Right cardiac atrium (tissue), 5 donors: ENCODE measurements at regions not wholly inside any gene's neighbourhood (a gene's known extent, or its start where the extent isn't known, plus 50 kb on each side); places are given as distances from the start of the nearest gene placed in this dataset.

Source experiments
- ATAC-seq, 2 donors: fragments of 200-7000 bp; cut with Tn5 transposase; one replicate each; pipeline versions ENCODE4 v1.8.0 to v1.9.1; 2020; ENCODE audit warnings: moderate library complexity in 2 of 2, mild to moderate bottlenecking in 1 of 2
- DNase-seq, 3 donors: peaks; one replicate each; pipeline ENCODE4 v3.0.0-alpha.2; 2020
- H3K27ac ChIP-seq: one replicate; pipeline ENCODE4 v1.5.1; 2013; ENCODE audit warnings: mild to moderate bottlenecking, low read length, control low read depth, moderate library complexity
- H3K27me3 ChIP-seq: one replicate; pipeline ENCODE4 v1.6.1; 2013; ENCODE audit not compliant: control insufficient read depth, insufficient read depth
- H3K4me1 ChIP-seq: one replicate; pipeline ENCODE4 v1.6.1; 2013; ENCODE audit warnings: low read length; ENCODE audit not compliant: control insufficient read depth, insufficient read depth
- H3K4me3 ChIP-seq: one replicate; pipeline ENCODE4 v1.5.1; 2013; ENCODE audit warnings: low read length, control low read depth
- H3K9me3 ChIP-seq: one replicate; pipeline ENCODE4 v1.6.1; 2013; ENCODE audit warnings: low read length; ENCODE audit not compliant: control insufficient read depth
- WGBS: extraction: QIAGEN DNeasy Blood & Tissue Kit; methylation state at CpG from one replicate; pipeline ENCODE4 v1.1.7; 2013; 5-methylcytosine and 5-hydroxymethylcytosine counted together
- intact Hi-C, 4 donors: fragments of 100-400 bp; cut with DNase I; formaldehyde crosslinking; loops; one replicate each; pipeline versions ENCODE4 v1.11.0 to v1.14.0; 2022 to 2023
- donor health status: healthy with polysubstance abuse.
- donor health status: DM: no; HTN: yes; CAD: no.
- donor health status: DM: no; HTN: no; CAD: no.
- donor health status: DM: no; HTN: yes; CAD: no; lungs with severe emphysema.
- donor health status: DM: yes; HTN: yes; CAD: no.

- H3K27me3 ChIP-seq = no peaks in the 10 kb centered on the region
- H3K27ac ChIP-seq = no peak overlapping the region
- no peaks in the 10 kb centered on the region for H3K9me3 ChIP-seq
- intact Hi-C loops = loop anchor here in 1 of 4 donors (10.0 kb wide), 1 partner anchor 628 kb away; no protein-coding TSS in a partner anchor
- H3K4me1 ChIP-seq = no peaks in the 10 kb centered on the region
- WGBS = 97% methylated on average over 1 of the region's 1 CpG
- ATAC-seq (no peak), DNase-seq (no peak)
- no peak overlapping the region for H3K4me3 ChIP-seq
These were observed 169.2 kb upstream of the LYSMD4 start for GRCh38 chr15:99902248-99902928.

GRCh38 chr15:99895956-99896311, 162.7 kb upstream of the LYSMD4 start:
- no peaks in the 10 kb centered on the region for H3K27me3 ChIP-seq
- ATAC-seq (no peak), DNase-seq (no peak)
- no peak overlapping the region for H3K27ac ChIP-seq
- WGBS = 93% methylated on average over 4 of the region's 4 CpGs
- H3K9me3 ChIP-seq = no peaks in the 10 kb centered on the region
- intact Hi-C loops = no loop called here
- no peak overlapping the region for H3K4me3 ChIP-seq
- no peaks in the 10 kb centered on the region for H3K4me1 ChIP-seq

GRCh38 chr15:99895189-99895955, 162.1 kb upstream of the LYSMD4 start:
- WGBS = 92% methylated on average over 4 of the region's 4 CpGs
- ATAC-seq (no peak), DNase-seq (no peak)
- no peak overlapping the region for H3K4me3 ChIP-seq
- intact Hi-C loops = no loop called here
- no peak overlapping the region for H3K27ac ChIP-seq
- H3K4me1 ChIP-seq = no peaks in the 10 kb centered on the region
- no peaks in the 10 kb centered on the region for H3K9me3 ChIP-seq
- H3K27me3 ChIP-seq = no peaks in the 10 kb centered on the region

GRCh38 chr15:99878835-99879234, 145.6 kb upstream of the LYSMD4 start:
- DNase-seq (no peak), ATAC-seq (no peak)
- no peak overlapping the region for H3K27ac ChIP-seq
- intact Hi-C loops = no loop called here
- H3K4me1 ChIP-seq = no peaks in the 10 kb centered on the region
- no peaks in the 10 kb centered on the region for H3K9me3 ChIP-seq
- whole genome bisulfite sequencing = 93% methylated on average over 3 of the region's 3 CpGs
- H3K4me3 ChIP-seq = no peak overlapping the region
- H3K27me3 ChIP-seq = no peaks in the 10 kb centered on the region

GRCh38 chr15:99873451-99873850, 140.2 kb upstream of the LYSMD4 start:
- Histone ChIP-seq H3K27me3 (no peaks in the 10 kb centered on the region), H3K4me1 (no peaks in the 10 kb centered on the region), H3K27ac (no peak overlapping the region), H3K4me3 (no peak overlapping the region), H3K9me3 (no peaks in the 10 kb centered on the region)
- 80% methylated on average over 2 of the region's 2 CpGs for WGBS
- no peak for DNase-seq
- ATAC-seq = no peak
- intact Hi-C loops = no loop called here

GRCh38 chr15:99863550-99864198, 130.4 kb upstream of the LYSMD4 start:
- 87% methylated on average over 3 of the region's 3 CpGs for WGBS
- H3K4me3 ChIP-seq = no peak overlapping the region
- no peak overlapping the region for H3K27ac ChIP-seq
- H3K4me1 ChIP-seq = no peaks in the 10 kb centered on the region
- intact Hi-C loops = no loop called here
- DNase-seq (no peak), ATAC-seq (no peak)
- H3K9me3 ChIP-seq = no peaks in the 10 kb centered on the region
- no peaks in the 10 kb centered on the region for H3K27me3 ChIP-seq

- DNase-seq (no peak), ATAC-seq (no peak)
- Histone ChIP-seq H3K27me3 (no peaks in the 10 kb centered on the region), H3K27ac (no peak overlapping the region), H3K4me1 (no peaks in the 10 kb centered on the region), H3K4me3 (no peak overlapping the region), H3K9me3 (no peaks in the 10 kb centered on the region)
- 76% methylated on average over 1 of the region's 1 CpG for WGBS
- intact Hi-C loops = no loop called here
These were observed 124.6 kb upstream of the LYSMD4 start for GRCh38 chr15:99857836-99858235.

GRCh38 chr15:99850517-99850916, 117.3 kb upstream of the LYSMD4 start:
- 100% methylated on average over 1 of the region's 1 CpG for WGBS
- Histone ChIP-seq H3K4me3 (no peak overlapping the region), H3K27ac (no peak overlapping the region), H3K27me3 (no peaks in the 10 kb centered on the region), H3K4me1 (peaks cover 1% of the 10 kb centered on the region), H3K9me3 (no peaks in the 10 kb centered on the region)
- ATAC-seq = no peak
- intact Hi-C loops = no loop called here
- no peak for DNase-seq

GRCh38 chr15:99845009-99845408, 111.8 kb upstream of the LYSMD4 start:
- no peaks in the 10 kb centered on the region for H3K9me3 ChIP-seq
- ATAC-seq = no peak
- no peaks in the 10 kb centered on the region for H3K27me3 ChIP-seq
- 78% methylated on average over 3 of the region's 3 CpGs for WGBS
- no peak for DNase-seq
- H3K4me3 ChIP-seq = no peak overlapping the region
- intact Hi-C loops = no loop called here
- no peak overlapping the region for H3K27ac ChIP-seq
- peaks cover 1% of the 10 kb centered on the region for H3K4me1 ChIP-seq

GRCh38 chr15:99844150-99844549, 110.9 kb upstream of the LYSMD4 start:
- no peak overlapping the region for H3K27ac ChIP-seq
- ATAC-seq = no peak
- H3K4me3 ChIP-seq = no peak overlapping the region
- peaks cover 1% of the 10 kb centered on the region for H3K4me1 ChIP-seq
- DNase-seq = no peak
- 75% methylated on average over 8 of the region's 8 CpGs for WGBS
- intact Hi-C loops = no loop called here
- H3K9me3 ChIP-seq = no peaks in the 10 kb centered on the region
- no peaks in the 10 kb centered on the region for H3K27me3 ChIP-seq

- intact Hi-C loops = no loop called here
- Histone ChIP-seq H3K27me3 (no peaks in the 10 kb centered on the region), H3K9me3 (no peaks in the 10 kb centered on the region), H3K27ac (no peak overlapping the region), H3K4me3 (no peak overlapping the region), H3K4me1 (no peaks in the 10 kb centered on the region)
- DNase-seq (no peak), ATAC-seq (no peak)
- 67% methylated on average over 1 of the region's 1 CpG for WGBS
These were observed 108.8 kb upstream of the LYSMD4 start for GRCh38 chr15:99842071-99842470.
